ENCODE measurements at regions not wholly inside any gene's neighbourhood (a gene's known extent, or its start where the extent isn't known, plus 50 kb on each side); places are given as distances from the start of the nearest gene placed in this dataset.

GRCh38 chr4:81557306-81557705, 85.6 kb upstream of the RASGEF1B start:
- Histone ChIP-seq H3K36me3 (ENCODE audit: control insufficient read depth in 2 of 2, insufficient read depth in 2 of 2, low read length in 1 of 2) (no peaks in the 10 kb centered on the region), H4K20me1 (ENCODE audit: control insufficient read depth, insufficient read depth) (no peaks in the 10 kb centered on the region), H3K4me3 (no peak overlapping the region), H2AFZ (ENCODE audit: control insufficient read depth, low read depth, low read length) (no peak overlapping the region), H3K27ac (ENCODE audit: control insufficient read depth, insufficient read depth) (no peak overlapping the region), H3K4me1 (ENCODE audit: control insufficient read depth, insufficient read depth, low read length) (peaks cover 10% of the 10 kb centered on the region), H3K79me2 (ENCODE audit: control insufficient read depth, insufficient read depth, low read length) (no peaks in the 10 kb centered on the region), H3K27me3 (replicated peaks in 1 of 2; ENCODE audit: control insufficient read depth in 2 of 2, insufficient read depth in 2 of 2, low read length in 1 of 2) (no peaks in the 10 kb centered on the region), H3K9me3 (replicated peaks; ENCODE audit: control insufficient read depth, insufficient read depth, low read length) (no peaks in the 10 kb centered on the region), H3K4me2 (ENCODE audit: control insufficient read depth, insufficient read depth) (no peak overlapping the region), H3K9ac (ENCODE audit: control insufficient read depth, insufficient read depth, low read length) (no peak overlapping the region)
- CTCF ChIA-PET = interaction anchor here (1.5 kb wide), 1 partner anchor 8 kb away, joined by 3 read pairs; no protein-coding TSS in a partner anchor
- intact Hi-C loops (cut with micrococcal nuclease; ENCODE audit: unreplicated experiment) = no loop called here
- FAIRE-seq (no peak), ATAC-seq (no peak), DNase-seq (ENCODE audit: low read depth, low spot score) (no peak)
- TF ChIP-seq, protein P1, sequence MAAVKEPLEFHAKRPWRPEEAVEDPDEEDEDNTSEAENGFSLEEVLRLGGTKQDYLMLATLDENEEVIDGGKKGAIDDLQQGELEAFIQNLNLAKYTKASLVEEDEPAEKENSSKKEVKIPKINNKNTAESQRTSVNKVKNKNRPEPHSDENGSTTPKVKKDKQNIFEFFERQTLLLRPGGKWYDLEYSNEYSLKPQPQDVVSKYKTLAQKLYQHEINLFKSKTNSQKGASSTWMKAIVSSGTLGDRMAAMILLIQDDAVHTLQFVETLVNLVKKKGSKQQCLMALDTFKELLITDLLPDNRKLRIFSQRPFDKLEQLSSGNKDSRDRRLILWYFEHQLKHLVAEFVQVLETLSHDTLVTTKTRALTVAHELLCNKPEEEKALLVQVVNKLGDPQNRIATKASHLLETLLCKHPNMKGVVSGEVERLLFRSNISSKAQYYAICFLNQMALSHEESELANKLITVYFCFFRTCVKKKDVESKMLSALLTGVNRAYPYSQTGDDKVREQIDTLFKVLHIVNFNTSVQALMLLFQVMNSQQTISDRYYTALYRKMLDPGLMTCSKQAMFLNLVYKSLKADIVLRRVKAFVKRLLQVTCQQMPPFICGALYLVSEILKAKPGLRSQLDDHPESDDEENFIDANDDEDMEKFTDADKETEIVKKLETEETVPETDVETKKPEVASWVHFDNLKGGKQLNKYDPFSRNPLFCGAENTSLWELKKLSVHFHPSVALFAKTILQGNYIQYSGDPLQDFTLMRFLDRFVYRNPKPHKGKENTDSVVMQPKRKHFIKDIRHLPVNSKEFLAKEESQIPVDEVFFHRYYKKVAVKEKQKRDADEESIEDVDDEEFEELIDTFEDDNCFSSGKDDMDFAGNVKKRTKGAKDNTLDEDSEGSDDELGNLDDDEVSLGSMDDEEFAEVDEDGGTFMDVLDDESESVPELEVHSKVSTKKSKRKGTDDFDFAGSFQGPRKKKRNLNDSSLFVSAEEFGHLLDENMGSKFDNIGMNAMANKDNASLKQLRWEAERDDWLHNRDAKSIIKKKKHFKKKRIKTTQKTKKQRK (IDR thresholded peaks at IDR 0.05; ENCODE audit: low read depth, low read length) = no peak
- TF ChIP-seq, protein P2, sequence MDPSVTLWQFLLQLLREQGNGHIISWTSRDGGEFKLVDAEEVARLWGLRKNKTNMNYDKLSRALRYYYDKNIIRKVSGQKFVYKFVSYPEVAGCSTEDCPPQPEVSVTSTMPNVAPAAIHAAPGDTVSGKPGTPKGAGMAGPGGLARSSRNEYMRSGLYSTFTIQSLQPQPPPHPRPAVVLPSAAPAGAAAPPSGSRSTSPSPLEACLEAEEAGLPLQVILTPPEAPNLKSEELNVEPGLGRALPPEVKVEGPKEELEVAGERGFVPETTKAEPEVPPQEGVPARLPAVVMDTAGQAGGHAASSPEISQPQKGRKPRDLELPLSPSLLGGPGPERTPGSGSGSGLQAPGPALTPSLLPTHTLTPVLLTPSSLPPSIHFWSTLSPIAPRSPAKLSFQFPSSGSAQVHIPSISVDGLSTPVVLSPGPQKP (IDR thresholded peaks at IDR 0.05; ENCODE audit: low read depth, low read length) = no peak
- TF ChIP-seq BACH1 (IDR thresholded peaks at IDR 0.05; ENCODE audit: borderline replicate concordance) (no peak), HDAC6 (IDR thresholded peaks at IDR 0.05; ENCODE audit: unreplicated experiment) (no peak), MXI1 (IDR thresholded peaks at IDR 0.05; ENCODE audit: low read depth, low read length) (no peak), CHD2 (IDR thresholded peaks at IDR 0.05; ENCODE audit: borderline replicate concordance, low read depth, low read length) (no peak), SIN3A (IDR thresholded peaks at IDR 0.05; ENCODE audit: low read depth, low read length) (no peak), HDGF (IDR thresholded peaks at IDR 0.05) (no peak), NBN (IDR thresholded peaks at IDR 0.05) (no peak), NR2F1 (conservative IDR thresholded peaks at IDR 0.05) (no peak), TARDBP (IDR thresholded peaks at IDR 0.05; ENCODE audit: borderline replicate concordance) (no peak)
- TF ChIP-seq, protein P3, sequence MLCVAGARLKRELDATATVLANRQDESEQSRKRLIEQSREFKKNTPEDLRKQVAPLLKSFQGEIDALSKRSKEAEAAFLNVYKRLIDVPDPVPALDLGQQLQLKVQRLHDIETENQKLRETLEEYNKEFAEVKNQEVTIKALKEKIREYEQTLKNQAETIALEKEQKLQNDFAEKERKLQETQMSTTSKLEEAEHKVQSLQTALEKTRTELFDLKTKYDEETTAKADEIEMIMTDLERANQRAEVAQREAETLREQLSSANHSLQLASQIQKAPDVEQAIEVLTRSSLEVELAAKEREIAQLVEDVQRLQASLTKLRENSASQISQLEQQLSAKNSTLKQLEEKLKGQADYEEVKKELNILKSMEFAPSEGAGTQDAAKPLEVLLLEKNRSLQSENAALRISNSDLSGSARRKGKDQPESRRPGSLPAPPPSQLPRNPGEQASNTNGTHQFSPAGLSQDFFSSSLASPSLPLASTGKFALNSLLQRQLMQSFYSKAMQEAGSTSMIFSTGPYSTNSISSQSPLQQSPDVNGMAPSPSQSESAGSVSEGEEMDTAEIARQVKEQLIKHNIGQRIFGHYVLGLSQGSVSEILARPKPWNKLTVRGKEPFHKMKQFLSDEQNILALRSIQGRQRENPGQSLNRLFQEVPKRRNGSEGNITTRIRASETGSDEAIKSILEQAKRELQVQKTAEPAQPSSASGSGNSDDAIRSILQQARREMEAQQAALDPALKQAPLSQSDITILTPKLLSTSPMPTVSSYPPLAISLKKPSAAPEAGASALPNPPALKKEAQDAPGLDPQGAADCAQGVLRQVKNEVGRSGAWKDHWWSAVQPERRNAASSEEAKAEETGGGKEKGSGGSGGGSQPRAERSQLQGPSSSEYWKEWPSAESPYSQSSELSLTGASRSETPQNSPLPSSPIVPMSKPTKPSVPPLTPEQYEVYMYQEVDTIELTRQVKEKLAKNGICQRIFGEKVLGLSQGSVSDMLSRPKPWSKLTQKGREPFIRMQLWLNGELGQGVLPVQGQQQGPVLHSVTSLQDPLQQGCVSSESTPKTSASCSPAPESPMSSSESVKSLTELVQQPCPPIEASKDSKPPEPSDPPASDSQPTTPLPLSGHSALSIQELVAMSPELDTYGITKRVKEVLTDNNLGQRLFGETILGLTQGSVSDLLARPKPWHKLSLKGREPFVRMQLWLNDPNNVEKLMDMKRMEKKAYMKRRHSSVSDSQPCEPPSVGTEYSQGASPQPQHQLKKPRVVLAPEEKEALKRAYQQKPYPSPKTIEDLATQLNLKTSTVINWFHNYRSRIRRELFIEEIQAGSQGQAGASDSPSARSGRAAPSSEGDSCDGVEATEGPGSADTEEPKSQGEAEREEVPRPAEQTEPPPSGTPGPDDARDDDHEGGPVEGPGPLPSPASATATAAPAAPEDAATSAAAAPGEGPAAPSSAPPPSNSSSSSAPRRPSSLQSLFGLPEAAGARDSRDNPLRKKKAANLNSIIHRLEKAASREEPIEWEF (IDR thresholded peaks at IDR 0.05; ENCODE audit: insufficient replicate concordance, low read depth, low read length) = no peak
- BruUV-seq (replicated peaks) = no TSS peak
- POLR2A ChIA-PET = no interaction called here
- in situ Hi-C loops (cut with MboI) = no loop called here
- SMC1A ChIA-PET (ENCODE audit: uncharacterized antibody, unreplicated experiment) = interaction anchor here (0.9 kb wide), 1 partner anchor 9 kb away, joined by 4 read pairs; no protein-coding TSS in a partner anchor
- RAD21 ChIA-PET (ENCODE audit: unreplicated experiment) = no interaction called here

Data from GM12878 (cell line).